OCI-LY7 (cell line): ENCODE measurements at regions not wholly inside any gene's neighbourhood (a gene's known extent, or its start where the extent isn't known, plus 50 kb on each side); places are given as distances from the start of the nearest gene placed in this dataset.

Experiments used
- BruUV-seq: library from RNA; stranded (reverse); fragments of 400-500 nt; replicated peaks from 2 replicates; lab custom pipeline; 2021; lab: Mats Ljungman, UMichigan
- CTCF ChIA-PET: fragments of 300-600 bp; sonication (Branson Sonifier 250); formaldehyde crosslinking; loops from one replicate; lab custom pipeline; 2022; ENCODE audit warnings: antibody characterized with exemption; ENCODE audit not compliant: unreplicated experiment; lab: Charles Lee
- POLR2A ChIA-PET: fragments of 300-600 bp; sonication (Branson Sonifier 250); formaldehyde crosslinking; loops from one replicate; lab custom pipeline; 2022; ENCODE audit warnings: antibody characterized with exemption; lab: Charles Lee
- DNase-seq: peaks from one replicate; pipeline ENCODE4 v3.0.0-alpha.2; 2015; ENCODE audit warnings: low spot score
- H2AFZ ChIP-seq: fragments of 200-600 bp; sonication (generic), shearing (Covaris generic); 2 replicates; pipeline ENCODE4 v1.6.1; 2014; ENCODE audit warnings: mild to moderate bottlenecking, antibody characterized with exemption, low read length, moderate library complexity
- H3K27ac ChIP-seq: fragments of 200-600 bp; sonication (generic); 2 replicates; pipeline ENCODE4 v1.5.1; 2014; ENCODE audit warnings: mixed run types, low read depth, mild to moderate bottlenecking, moderate library complexity, low read length, inconsistent platforms; ENCODE audit not compliant: poor library complexity, severe bottlenecking
- H3K36me3 ChIP-seq: fragments of 200-600 bp; sonication (generic); 2 replicates; pipeline ENCODE4 v1.6.1; 2014; ENCODE audit warnings: mild to moderate bottlenecking, antibody characterized with exemption, low read length, moderate library complexity, mixed read lengths; ENCODE audit not compliant: insufficient read depth
- H3K4me1 ChIP-seq: fragments of 200-600 bp; sonication (generic); 2 replicates; pipeline ENCODE4 v1.5.1; 2014; ENCODE audit warnings: mild to moderate bottlenecking, low read length; ENCODE audit not compliant: insufficient read depth, poor library complexity, severe bottlenecking
- H3K4me2 ChIP-seq: fragments of 200-600 bp; sonication (generic); 2 replicates; pipeline ENCODE4 v1.6.1; 2014; ENCODE audit warnings: mild to moderate bottlenecking, low read length
- H3K4me3 ChIP-seq: fragments of 200-600 bp; sonication (generic); 2 replicates; pipeline ENCODE4 v1.5.1; 2014; ENCODE audit warnings: mild to moderate bottlenecking, low read depth, low read length; ENCODE audit not compliant: poor library complexity, severe bottlenecking
- H3K79me2 ChIP-seq: fragments of 200-600 bp; sonication (generic); 2 replicates; pipeline ENCODE4 v1.6.1; 2016; ENCODE audit warnings: low read depth, mild to moderate bottlenecking, low read length, moderate library complexity, mixed read lengths; ENCODE audit not compliant: insufficient read depth
- H3K9me2 ChIP-seq: fragments of 200-600 bp; sonication (generic); 2 replicates; pipeline ENCODE4 v1.6.1; 2016; ENCODE audit warnings: mild to moderate bottlenecking, low read length, mixed read lengths; ENCODE audit not compliant: insufficient read depth
- H3K9me3 ChIP-seq: fragments of 200-600 bp; sonication (generic); 2 replicates; pipeline ENCODE4 v1.6.1; 2014; ENCODE audit warnings: mild to moderate bottlenecking, mixed run types, low read length, mixed read lengths
- H4K20me1 ChIP-seq: fragments of 200-600 bp; sonication (generic); 2 replicates; pipeline ENCODE4 v1.6.1; 2014; ENCODE audit warnings: mild to moderate bottlenecking, antibody characterized with exemption, low read length, moderate library complexity, mixed read lengths; ENCODE audit not compliant: insufficient read depth
- EZH2phosphoT487 ChIP-seq: fragments of 200-600 bp; sonication (generic); IDR thresholded peaks from 2 replicates; pipeline ENCODE4 v1.6.1; 2018; ENCODE audit warnings: low read depth, borderline replicate concordance, mild to moderate bottlenecking, mixed run types, antibody characterized with exemption, low read length, moderate library complexity, mixed read lengths
- intact Hi-C: fragments of 100-400 bp; cut with micrococcal nuclease; formaldehyde crosslinking; loops from one replicate; pipeline ENCODE4 v1.10.0; 2022; ENCODE audit not compliant: unreplicated experiment
- TF ChIP-seq, protein P1 (sequence below): fragments of 200-600 bp; sonication (generic); conservative IDR thresholded peaks from 2 replicates; pipeline ENCODE4 v1.5.1; 2014; ENCODE audit warnings: mild to moderate bottlenecking, antibody characterized with exemption, low read length, moderate library complexity, mixed read lengths

GRCh38 chr2:19575641-19576040 lies 217.2 kb upstream of the OSR1 start:
- Histone ChIP-seq H4K20me1 (no peaks in the 10 kb centered on the region), H3K4me3 (no peak overlapping the region), H3K9me3 (no peaks in the 10 kb centered on the region), H3K27ac (no peak overlapping the region), H2AFZ (no peak overlapping the region), H3K9me2 (no peaks in the 10 kb centered on the region), H3K4me2 (no peak overlapping the region), H3K4me1 (no peaks in the 10 kb centered on the region), H3K36me3 (no peaks in the 10 kb centered on the region), H3K79me2 (no peaks in the 10 kb centered on the region)
- no TSS peak for BruUV-seq
- TF ChIP-seq, protein P1, sequence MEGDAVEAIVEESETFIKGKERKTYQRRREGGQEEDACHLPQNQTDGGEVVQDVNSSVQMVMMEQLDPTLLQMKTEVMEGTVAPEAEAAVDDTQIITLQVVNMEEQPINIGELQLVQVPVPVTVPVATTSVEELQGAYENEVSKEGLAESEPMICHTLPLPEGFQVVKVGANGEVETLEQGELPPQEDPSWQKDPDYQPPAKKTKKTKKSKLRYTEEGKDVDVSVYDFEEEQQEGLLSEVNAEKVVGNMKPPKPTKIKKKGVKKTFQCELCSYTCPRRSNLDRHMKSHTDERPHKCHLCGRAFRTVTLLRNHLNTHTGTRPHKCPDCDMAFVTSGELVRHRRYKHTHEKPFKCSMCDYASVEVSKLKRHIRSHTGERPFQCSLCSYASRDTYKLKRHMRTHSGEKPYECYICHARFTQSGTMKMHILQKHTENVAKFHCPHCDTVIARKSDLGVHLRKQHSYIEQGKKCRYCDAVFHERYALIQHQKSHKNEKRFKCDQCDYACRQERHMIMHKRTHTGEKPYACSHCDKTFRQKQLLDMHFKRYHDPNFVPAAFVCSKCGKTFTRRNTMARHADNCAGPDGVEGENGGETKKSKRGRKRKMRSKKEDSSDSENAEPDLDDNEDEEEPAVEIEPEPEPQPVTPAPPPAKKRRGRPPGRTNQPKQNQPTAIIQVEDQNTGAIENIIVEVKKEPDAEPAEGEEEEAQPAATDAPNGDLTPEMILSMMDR: no peak
- no peak for TF ChIP-seq EZH2phosphoT487
- ChIA-PET CTCF (no interaction called here), POLR2A (interaction anchor here (0.6 kb wide), 1 partner anchor 62 kb away, joined by 3 read pairs; no protein-coding TSS in a partner anchor)
- intact Hi-C loops: no loop called here
- DNase-seq: no peak

DNA sequence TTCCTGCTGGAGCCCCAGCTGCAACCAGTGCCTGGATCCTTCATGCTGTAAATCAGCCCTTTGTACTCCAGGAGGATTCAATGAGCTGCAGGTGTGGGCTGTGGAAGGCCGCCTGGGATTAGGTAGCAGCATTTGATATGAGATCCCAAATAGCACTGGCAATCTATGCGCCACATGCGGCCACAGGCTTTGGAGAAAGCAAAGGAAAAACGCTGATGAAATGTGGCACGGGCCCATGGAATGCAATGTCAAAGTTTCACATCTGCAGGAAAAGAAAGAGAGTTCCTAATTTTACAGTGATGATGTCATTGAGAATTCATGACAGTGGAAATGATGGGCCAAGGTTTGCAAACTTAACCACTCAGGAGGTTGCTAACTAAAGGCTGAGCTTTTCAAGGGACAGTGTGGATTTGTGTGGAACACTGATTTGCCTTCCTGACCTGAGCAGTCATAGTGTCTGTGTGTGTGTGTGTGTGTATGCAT lies 216.4 kb upstream of the OSR1 start:
- DNase-seq: no peak
- Histone ChIP-seq H3K9me2 (no peaks in the 10 kb centered on the region), H4K20me1 (no peaks in the 10 kb centered on the region), H3K4me1 (no peaks in the 10 kb centered on the region), H3K79me2 (no peaks in the 10 kb centered on the region), H3K9me3 (no peaks in the 10 kb centered on the region), H3K4me2 (no peak overlapping the region), H3K4me3 (no peak overlapping the region), H2AFZ (no peak overlapping the region), H3K36me3 (no peaks in the 10 kb centered on the region), H3K27ac (no peak overlapping the region)
- no TSS peak for BruUV-seq
- TF ChIP-seq EZH2phosphoT487: no peak
- TF ChIP-seq, protein P1: no peak
- ChIA-PET CTCF (no interaction called here), POLR2A (interaction anchor here (0.6 kb wide), 1 partner anchor 61 kb away, joined by 3 read pairs; no protein-coding TSS in a partner anchor)
- intact Hi-C loops: no loop called here

GRCh38 chr2:19573784-19574183 lies 215.4 kb upstream of the OSR1 start:
- intact Hi-C loops: no loop called here
- Histone ChIP-seq H3K36me3 (no peaks in the 10 kb centered on the region), H3K4me1 (no peaks in the 10 kb centered on the region), H3K79me2 (no peaks in the 10 kb centered on the region), H3K4me2 (no peak overlapping the region), H2AFZ (no peak overlapping the region), H3K27ac (no peak overlapping the region), H3K9me2 (no peaks in the 10 kb centered on the region), H4K20me1 (no peaks in the 10 kb centered on the region), H3K9me3 (no peaks in the 10 kb centered on the region), H3K4me3 (no peak overlapping the region)
- no TSS peak for BruUV-seq
- no peak for DNase-seq
- CTCF ChIA-PET: no interaction called here
- POLR2A ChIA-PET: no interaction called here
- TF ChIP-seq EZH2phosphoT487: no peak
- TF ChIP-seq, protein P1: no peak
